Keratinocyte (primary cell): ENCODE measurements at regions not wholly inside any gene's neighbourhood (a gene's known extent, or its start where the extent isn't known, plus 50 kb on each side); places are given as distances from the start of the nearest gene placed in this dataset.
A peak's percentile ranks its signal among the peaks of the same experiment; 100 is the strongest.

ENCODE experiments used
- DNase-seq: peaks from one replicate; pipeline ENCODE4 v3.0.0-alpha.2; 2011; ENCODE audit warnings: low read depth, missing footprints, low spot score
- FAIRE-seq: peaks from 2 replicates; lab custom pipeline; 2011; peaks lifted over from hg19 to GRCh38; lab: Jason Lieb, UNC
- H2AFZ ChIP-seq: 2 replicates; pipeline ENCODE4 v1.6.0; 2012; ENCODE audit warnings: low read length, control low read depth, inconsistent platforms; ENCODE audit not compliant: control insufficient read depth
- H3K27ac ChIP-seq: 2 replicates; pipeline ENCODE4 v1.5.1; 2011; ENCODE audit warnings: low read length; ENCODE audit not compliant: control insufficient read depth, insufficient read depth
- H3K27me3 ChIP-seq: 3 replicates; pipeline ENCODE4 v1.6.0; 2011; ENCODE audit warnings: low read length; ENCODE audit not compliant: control insufficient read depth, insufficient read depth; ENCODE audit errors: extremely low read depth
- H3K36me3 ChIP-seq, 2 experiments: 2 replicates in 1 of 2; 3 replicates in 1 of 2; pipeline ENCODE4 v1.5.1; 2011; ENCODE audit warnings: low read length in 2 of 2, mild to moderate bottlenecking in 1 of 2; ENCODE audit not compliant: control insufficient read depth in 2 of 2, insufficient read depth in 2 of 2; ENCODE audit errors: extremely low read depth in 1 of 2
- H3K4me1 ChIP-seq: 3 replicates; pipeline ENCODE4 v1.5.1; 2011; ENCODE audit warnings: low read length; ENCODE audit not compliant: control insufficient read depth, insufficient read depth; ENCODE audit errors: extremely low read depth
- H3K4me2 ChIP-seq: 3 replicates; pipeline ENCODE4 v1.6.0; 2011; ENCODE audit warnings: low read depth, low read length; ENCODE audit not compliant: control insufficient read depth, insufficient read depth; ENCODE audit errors: extremely low read depth
- H3K4me3 ChIP-seq, 3 experiments: fragments of 200-600 bp in 1 of 3; sonication (generic) in 1 of 3; 2 replicates in 2 of 3; 3 replicates in 1 of 3; pipeline ENCODE4 v1.5.1; 2011 to 2016; ENCODE audit warnings: low read length in 3 of 3, mild to moderate bottlenecking in 3 of 3, control low read depth in 2 of 3, inconsistent platforms in 1 of 3, low read depth in 1 of 3, mixed read lengths in 1 of 3, mixed run types in 1 of 3, moderate library complexity in 1 of 3; ENCODE audit not compliant: control insufficient read depth in 2 of 3, insufficient read depth in 2 of 3; ENCODE audit errors: extremely low read depth in 1 of 3
- H3K79me2 ChIP-seq: 2 replicates; pipeline ENCODE4 v1.6.0; 2012; ENCODE audit warnings: low read length; ENCODE audit not compliant: control insufficient read depth, insufficient read depth
- H3K9ac ChIP-seq: 3 replicates; pipeline ENCODE4 v1.6.0; 2011; ENCODE audit warnings: low read length; ENCODE audit not compliant: control insufficient read depth, insufficient read depth; ENCODE audit errors: extremely low read depth
- H3K9me1 ChIP-seq: 3 replicates; pipeline ENCODE4 v1.6.0; 2011; ENCODE audit warnings: low read length; ENCODE audit not compliant: control insufficient read depth, insufficient read depth; ENCODE audit errors: extremely low read depth
- H3K9me3 ChIP-seq: 2 replicates; pipeline ENCODE4 v1.5.1; 2012; ENCODE audit warnings: low read depth, low read length; ENCODE audit not compliant: control insufficient read depth
- H4K20me1 ChIP-seq: 3 replicates; pipeline ENCODE4 v1.6.0; 2011; ENCODE audit warnings: low read length; ENCODE audit not compliant: control insufficient read depth, insufficient read depth; ENCODE audit errors: extremely low read depth
- CTCF ChIP-seq, 3 experiments: IDR thresholded peaks in 1 of 3; conservative IDR thresholded peaks in 1 of 3; optimal IDR thresholded peaks in 1 of 3; 2 replicates in 2 of 3; 3 replicates in 1 of 3; pipeline versions ENCODE3 to v1.5.1; 2011; ENCODE audit warnings: low read length in 3 of 3, mild to moderate bottlenecking in 3 of 3, moderate library complexity in 2 of 3, control low read depth in 1 of 3, inconsistent platforms in 1 of 3; ENCODE audit not compliant: insufficient read depth in 2 of 3; ENCODE audit errors: extremely low read depth in 1 of 3
- EZH2 ChIP-seq: IDR thresholded peaks from one replicate; pipeline ENCODE4 v1.6.1; 2012; ENCODE audit warnings: inconsistent platforms, mild to moderate bottlenecking, low read length, moderate library complexity
- dilution Hi-C: fragments of 300-500 bp; cut with MboI; formaldehyde crosslinking; loops from one replicate; pipeline ENCODE4 v1.7.0; 2020; ENCODE audit warnings: low sequenced_read_pairs; ENCODE audit not compliant: extremely low pct_ligation_motif_present

- Histone ChIP-seq H3K27me3 (no peaks in the 10 kb centered on the region), H3K4me3 (no peak overlapping the region), H3K27ac (no peak overlapping the region), H3K9ac (no peak overlapping the region), H3K4me1 (no peaks in the 10 kb centered on the region), H3K79me2 (no peaks in the 10 kb centered on the region), H3K9me3 (no peaks in the 10 kb centered on the region), H3K36me3 (no peaks in the 10 kb centered on the region), H3K9me1 (no peaks in the 10 kb centered on the region), H3K4me2 (no peak overlapping the region), H2AFZ (no peak overlapping the region), H4K20me1 (no peaks in the 10 kb centered on the region)
- no peak for DNase-seq
- no peak for FAIRE-seq
- TF ChIP-seq EZH2 (no peak), CTCF (optimal IDR thresholded peaks at IDR 0.05 in 1 of 3, IDR thresholded peaks at IDR 0.05 in 1 of 3, conservative IDR thresholded peaks at IDR 0.05 in 1 of 3; ENCODE audit: extremely low read depth in 1 of 3, insufficient read depth in 2 of 3, low read length in 3 of 3) (no peak)
- dilution Hi-C loops = no loop called here
Observed at GRCh38 chr7:84495128-84495527, 300.5 kb upstream of the SEMA3A start.

- Histone ChIP-seq H3K9me1 (no peaks in the 10 kb centered on the region), H4K20me1 (no peaks in the 10 kb centered on the region), H3K4me3 (no peak overlapping the region), H3K79me2 (no peaks in the 10 kb centered on the region), H3K9ac (no peak overlapping the region), H3K4me1 (no peaks in the 10 kb centered on the region), H3K36me3 (no peaks in the 10 kb centered on the region), H2AFZ (peak overlapping the region; percentile 30), H3K27me3 (no peaks in the 10 kb centered on the region), H3K9me3 (no peaks in the 10 kb centered on the region), H3K4me2 (no peak overlapping the region), H3K27ac (no peak overlapping the region)
- DNase-seq = no peak
- TF ChIP-seq CTCF (optimal IDR thresholded peaks at IDR 0.05 in 1 of 3, IDR thresholded peaks at IDR 0.05 in 1 of 3, conservative IDR thresholded peaks at IDR 0.05 in 1 of 3; ENCODE audit: extremely low read depth in 1 of 3, insufficient read depth in 2 of 3, low read length in 3 of 3) (no peak), EZH2 (no peak)
- no peak for FAIRE-seq
- dilution Hi-C loops = no loop called here
Observed at GRCh38 chr7:84492098-84493034, 297.8 kb upstream of the SEMA3A start.
